A549 (cell line): ENCODE measurements at regions not wholly inside any gene's neighbourhood (a gene's known extent, or its start where the extent isn't known, plus 50 kb on each side); places are given as distances from the start of the nearest gene placed in this dataset.

Source experiments
- CTCF ChIP-seq: fragments of >200 bp; sonication (Bioruptor Twin); formaldehyde crosslinking; IDR thresholded peaks from 3 replicates; pipeline ENCODE4 v1.5.1; 2016
- HDAC2 ChIP-seq: fragments of 200-600 bp; sonication (generic); IDR thresholded peaks from 2 replicates; pipeline ENCODE4 v1.6.1; 2016
- MAX ChIP-seq: IDR thresholded peaks from 2 replicates; pipeline ENCODE4 v1.6.1; 2012
- RAD21 ChIP-seq, 2 experiments: fragments of >200 bp in 1 of 2; sonication (Bioruptor Twin) in 1 of 2; formaldehyde crosslinking in 1 of 2; IDR thresholded peaks in 1 of 2; conservative IDR thresholded peaks in 1 of 2; 2 replicates in 1 of 2; 3 replicates in 1 of 2; pipeline ENCODE4 v1.6.1; 2012 to 2018; ENCODE audit warnings: inconsistent platforms in 1 of 2
- RFX5 ChIP-seq: fragments of 450-650 bp; IDR thresholded peaks from 2 replicates; pipeline ENCODE4 v1.7.1; 2014; ENCODE audit warnings: antibody characterized with exemption, mild to moderate bottlenecking, moderate library complexity
- ZSCAN20 ChIP-seq: fragments of 250-450 bp; sonication (Bioruptor Pico); IDR thresholded peaks from 2 replicates; pipeline ENCODE4 v1.8.0; 2022; ENCODE audit warnings: mild to moderate bottlenecking, moderate library complexity

- TF ChIP-seq ZSCAN20 (CRISPR knock-in tag) (no peak), CTCF (no peak), RFX5 (no peak), HDAC2 (no peak), MAX (no peak), RAD21 (conservative IDR thresholded peaks at IDR 0.05 in 1 of 2, IDR thresholded peaks at IDR 0.05 in 1 of 2) (no peak)
These were observed 97.6 kb upstream of the IRS4 start for GRCh38 chrX:108833993-108834392.
